ENCODE measurements at regions not wholly inside any gene's neighbourhood (a gene's known extent, or its start where the extent isn't known, plus 50 kb on each side); places are given as distances from the start of the nearest gene placed in this dataset.
"Not testable (repeated sequence)": the region's sequence is repeated elsewhere in the genome, so short reads cannot be mapped to it uniquely, and the experiment has no call there.

- DNase-seq (ENCODE audit: low spot score in 2 of 2) (no peak), FAIRE-seq (no peak)
Observed at GRCh38 chr1:239958063-239958462, 133.6 kb upstream of the FMN2 start.

GRCh38 chr1:239960366-239960765 is 131.3 kb upstream of the FMN2 start:
- FAIRE-seq (no peak), DNase-seq (ENCODE audit: low spot score in 2 of 2) (no peak)

- no peak for FAIRE-seq
- no peak for DNase-seq (ENCODE audit: low spot score in 2 of 2)
Observed at GRCh38 chr1:239963856-239964255, 127.8 kb upstream of the FMN2 start.

DNA sequence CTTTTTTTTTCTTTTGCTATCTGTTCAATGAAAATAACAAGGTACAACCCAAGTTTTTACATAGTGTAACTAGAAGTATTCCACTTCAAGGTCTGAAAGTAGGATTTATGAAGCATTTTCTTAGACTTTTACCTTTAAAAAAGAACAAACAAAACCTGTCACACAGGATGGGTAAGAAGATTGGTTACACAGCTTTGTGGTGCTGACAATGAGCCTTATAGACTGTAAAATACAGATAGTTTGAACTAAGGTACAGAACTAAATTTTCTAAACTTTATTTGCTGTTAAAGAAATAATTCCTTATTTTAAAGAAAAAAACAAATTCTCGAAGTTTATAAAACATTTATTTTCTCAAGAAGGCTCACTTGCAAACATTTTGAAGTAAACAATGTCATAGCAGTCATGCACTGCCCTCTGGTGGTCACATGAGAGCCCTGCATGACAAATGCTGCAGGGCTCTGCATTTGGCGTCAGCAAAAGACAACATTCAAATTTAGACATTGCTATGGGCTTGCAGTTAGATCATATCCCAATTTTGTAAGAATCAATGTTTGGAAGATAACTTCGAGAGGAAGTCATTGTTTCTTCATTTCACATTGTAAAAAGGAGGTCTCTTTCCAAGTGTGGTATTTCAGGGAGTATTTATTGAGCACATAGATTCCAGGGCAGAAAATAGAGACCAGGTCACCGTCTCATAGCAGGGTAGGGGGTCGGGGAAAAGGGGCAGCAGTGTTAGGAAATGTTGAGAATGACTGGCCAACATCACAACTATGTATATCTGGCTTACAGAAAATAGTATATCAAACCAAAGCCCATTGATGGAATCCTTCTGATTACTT is 115.3 kb upstream of the FMN2 start:
- peak; percentile 78 for FAIRE-seq

DNA sequence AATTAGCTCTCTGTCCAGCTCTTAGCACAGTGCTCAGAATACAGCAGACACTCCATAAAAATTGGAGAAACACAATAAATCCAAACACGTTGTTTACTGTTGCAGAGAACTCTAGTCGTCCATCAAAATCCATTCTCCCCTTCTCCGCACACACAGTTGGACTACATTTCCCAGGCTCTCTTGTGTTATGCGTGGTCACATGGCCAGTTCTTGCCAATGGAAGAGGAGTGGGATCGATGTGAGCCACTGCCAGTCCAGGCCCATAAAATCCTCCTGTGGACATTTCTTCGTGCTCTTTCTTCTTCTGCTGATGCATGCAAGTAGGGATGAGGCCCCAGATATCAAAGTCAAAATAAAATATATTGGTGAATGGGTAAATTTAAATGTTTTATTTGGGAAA is 114.3 kb upstream of the FMN2 start:
- DNase-seq (ENCODE audit: low spot score in 2 of 2) (no peak), FAIRE-seq (no peak)

More for the DNA sequence above, 115.3 kb upstream of the FMN2 start:
- peak in 1 of 2 donors; percentile 41 for DNase-seq (ENCODE audit: low spot score in 2 of 2)

DNA sequence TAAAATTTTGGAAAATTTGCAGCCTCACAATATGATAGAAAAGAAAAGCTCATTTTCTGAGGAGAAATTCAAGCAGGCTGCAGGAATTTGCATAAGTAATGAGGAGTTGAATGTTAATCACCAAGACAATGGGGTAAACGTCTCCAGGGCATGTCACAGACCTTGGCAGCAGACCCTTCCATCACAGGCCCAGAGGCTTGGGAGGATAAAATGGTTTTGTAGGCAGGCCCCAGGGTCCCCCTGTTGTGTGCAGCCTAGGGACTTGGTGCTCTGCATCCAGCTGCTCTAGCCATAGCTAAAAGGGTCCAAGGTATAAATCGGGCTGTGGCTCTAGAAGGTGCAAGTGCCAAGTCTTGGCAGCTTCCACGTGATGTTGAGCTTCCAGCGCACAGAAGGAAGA is 112.2 kb upstream of the FMN2 start:
- FAIRE-seq (no peak), DNase-seq (ENCODE audit: low spot score in 2 of 2) (no peak)

DNA sequence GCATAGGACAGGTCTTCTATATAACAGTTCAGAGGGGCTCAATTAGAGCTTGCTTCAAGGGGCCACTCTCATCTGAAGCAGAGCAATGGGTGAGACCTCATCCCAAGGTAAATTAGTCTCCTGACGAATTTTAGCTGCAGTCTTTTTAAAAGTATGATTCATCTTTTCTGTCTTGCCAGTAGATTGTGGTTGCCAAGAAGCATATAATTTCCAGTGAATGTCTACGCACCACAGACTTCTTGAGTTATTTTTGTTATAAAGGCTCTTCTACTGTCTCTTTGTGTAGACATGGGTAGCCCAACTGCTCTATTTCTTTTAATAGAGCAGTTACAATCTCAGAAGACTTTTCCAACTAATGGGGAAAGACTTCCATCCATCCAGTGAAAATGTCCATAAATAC is 108.9 kb upstream of the FMN2 start:
- DNase-seq (ENCODE audit: low spot score in 2 of 2) = no peak
- no peak for FAIRE-seq

GRCh38 chr1:239985044-239985443 is 106.6 kb upstream of the FMN2 start:
- DNase-seq (ENCODE audit: low spot score in 2 of 2) (no peak), FAIRE-seq (no peak)

GRCh38 chr1:239987103-239987745 is 104.5 kb upstream of the FMN2 start:
- FAIRE-seq (peak; percentile 90), DNase-seq (ENCODE audit: low spot score in 2 of 2) (no peak)

DNA sequence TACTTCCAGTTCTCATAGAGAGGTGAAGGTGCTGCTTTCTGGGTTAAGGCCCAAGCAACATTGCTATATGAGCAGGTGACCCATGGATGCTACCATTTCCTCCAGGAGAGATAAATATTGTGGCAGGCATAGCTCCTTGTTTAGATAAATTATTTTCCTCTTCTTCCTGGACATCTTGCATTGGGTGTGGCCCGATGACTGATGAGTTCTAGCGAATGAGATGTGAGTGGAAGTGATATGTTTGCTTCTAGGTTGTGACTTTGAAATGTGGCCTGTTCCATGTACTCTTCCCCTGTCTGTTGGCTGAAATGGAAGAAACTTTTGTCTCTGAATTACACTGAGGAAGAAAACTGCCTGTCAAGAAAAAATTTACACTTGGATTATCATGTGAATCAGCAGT is 101.7 kb upstream of the FMN2 start:
- FAIRE-seq (no peak), DNase-seq (ENCODE audit: low spot score in 2 of 2) (no peak)

- FAIRE-seq; DNase-seq (ENCODE audit: low spot score in 2 of 2): not testable (repeated sequence)
Observed at GRCh38 chr1:239992566-239992965, 99.1 kb upstream of the FMN2 start.

DNA sequence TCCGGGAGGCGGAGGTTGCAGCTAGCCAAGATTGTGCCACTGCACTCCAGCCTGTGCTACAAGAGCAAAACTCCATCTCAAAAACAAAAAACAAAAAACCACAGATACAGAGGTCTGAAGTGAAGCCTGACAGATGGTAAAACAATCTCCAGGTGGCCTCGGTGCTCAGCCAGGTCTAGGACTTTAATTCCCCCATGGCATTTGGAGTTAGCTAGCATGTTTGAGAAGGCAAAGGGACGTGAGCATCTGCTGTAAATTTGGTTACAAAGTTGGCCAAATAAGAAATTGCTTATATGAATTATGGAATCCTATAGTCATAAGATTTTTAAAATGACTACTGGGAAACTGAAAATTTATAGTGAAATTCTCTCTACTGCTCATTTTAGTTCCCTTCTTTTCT is 98.3 kb upstream of the FMN2 start:
- no peak for DNase-seq (ENCODE audit: low spot score in 2 of 2)

GRCh38 chr1:239995281-239995680 is 96.4 kb upstream of the FMN2 start:
- FAIRE-seq (no peak), DNase-seq (ENCODE audit: low spot score in 2 of 2) (no peak)

More for the DNA sequence above, 98.3 kb upstream of the FMN2 start:
- FAIRE-seq = no peak

- no peak for DNase-seq (ENCODE audit: low spot score in 2 of 2)
- FAIRE-seq = no peak
Observed at GRCh38 chr1:239997160-239997514, 94.5 kb upstream of the FMN2 start.

DNA sequence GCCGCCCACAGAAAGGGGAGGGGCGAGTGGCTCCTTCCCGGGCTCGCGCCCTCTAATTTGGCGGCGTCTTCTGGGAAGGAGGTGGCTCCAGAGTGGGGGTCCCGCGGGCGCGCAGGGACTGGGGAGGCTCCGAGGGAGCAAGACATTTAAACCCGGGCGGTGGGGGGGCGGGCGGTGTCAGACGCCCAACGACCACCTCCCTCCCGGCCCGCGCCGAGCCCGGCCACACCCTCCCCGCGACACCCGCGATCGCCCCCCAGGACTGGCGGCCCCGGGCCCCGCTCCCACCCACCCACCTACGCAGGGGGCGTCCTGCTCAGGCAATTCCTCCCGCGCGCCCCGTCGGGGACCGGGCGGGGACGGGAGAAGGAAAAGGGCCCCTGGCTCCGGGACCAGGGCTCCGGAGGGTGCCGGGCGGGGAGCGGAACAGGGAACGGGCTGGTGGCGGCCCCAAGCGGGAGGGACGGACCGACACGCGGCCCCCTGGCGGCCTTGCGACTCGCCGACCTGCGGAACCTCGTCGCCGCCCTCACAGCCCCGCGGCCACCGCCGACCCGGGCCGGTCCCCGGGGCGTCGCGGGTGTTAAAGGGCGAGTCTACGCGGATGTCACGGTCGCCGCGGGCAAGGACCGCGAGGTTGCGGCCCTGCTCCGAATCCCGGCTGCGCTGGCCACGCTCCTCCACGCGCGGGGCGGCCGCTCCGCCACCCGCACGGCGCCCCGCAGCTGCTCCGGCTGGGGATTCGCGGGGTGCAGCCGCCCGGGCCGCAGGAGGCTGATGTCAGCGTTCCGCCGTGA is 94.0 kb upstream of the FMN2 start:
- DNase-seq (ENCODE audit: low spot score in 2 of 2) = no peak
- no peak for FAIRE-seq

DNA sequence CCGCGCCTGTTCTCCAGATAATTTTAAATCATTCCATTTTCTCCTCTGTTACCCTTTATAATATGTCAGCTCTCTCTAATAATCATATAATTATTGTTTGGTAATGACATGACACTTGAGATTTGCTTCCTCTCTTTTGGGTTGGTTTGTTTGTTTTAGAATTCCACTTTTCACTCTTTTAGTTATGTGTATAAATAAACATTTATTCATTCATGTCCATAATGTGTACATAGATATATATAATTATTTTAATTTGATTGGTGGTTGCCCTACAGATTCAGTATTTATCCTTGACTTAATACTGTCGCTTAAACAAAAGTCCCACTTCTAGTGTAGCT is 93.4 kb upstream of the FMN2 start:
- no peak for FAIRE-seq
- no peak for DNase-seq (ENCODE audit: low spot score in 2 of 2)

DNA sequence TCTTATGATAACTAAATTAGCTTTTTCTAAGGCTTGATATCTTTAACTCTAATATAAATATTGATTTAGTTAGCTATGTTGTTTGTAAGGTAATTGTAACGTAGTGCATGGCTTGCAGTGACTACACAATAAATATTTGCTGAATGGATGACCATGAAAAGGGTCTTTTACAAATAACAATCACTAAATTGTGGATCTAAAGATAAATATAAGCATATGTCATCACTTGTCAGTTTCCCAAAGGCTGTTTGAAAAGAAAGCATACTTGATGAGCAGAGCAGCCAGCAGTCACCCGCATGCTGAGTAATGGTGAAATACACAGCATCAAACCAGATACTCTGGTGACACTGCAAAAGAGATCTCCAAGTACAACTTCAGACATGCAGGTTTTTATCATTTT is 92.5 kb upstream of the FMN2 start:
- DNase-seq (ENCODE audit: low spot score in 2 of 2) = no peak
- no peak for FAIRE-seq

DNA sequence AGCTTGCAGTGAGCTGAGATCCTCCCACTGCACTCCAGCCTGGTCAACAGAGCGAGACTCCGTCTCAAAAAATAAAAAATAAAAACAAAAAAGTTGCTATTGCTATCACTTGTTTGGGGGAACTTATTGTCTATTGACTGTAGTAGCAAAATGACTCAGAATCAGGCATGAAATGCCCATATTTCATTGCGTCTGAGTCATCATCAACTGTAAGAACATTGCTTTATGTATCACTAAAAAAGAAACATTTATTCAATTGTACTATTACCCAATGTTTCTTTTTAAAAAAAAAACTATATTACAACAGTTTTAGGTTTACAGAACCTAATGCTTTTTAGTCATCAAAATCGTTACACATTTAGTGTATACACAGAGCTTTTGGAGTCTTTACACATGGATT is 91.0 kb upstream of the FMN2 start:
- DNase-seq (ENCODE audit: low spot score in 2 of 2) = no peak
- FAIRE-seq = no peak

GRCh38 chr1:240001177-240001740 is 90.4 kb upstream of the FMN2 start:
- DNase-seq (ENCODE audit: low spot score in 2 of 2) = no peak
- FAIRE-seq = no peak

DNA sequence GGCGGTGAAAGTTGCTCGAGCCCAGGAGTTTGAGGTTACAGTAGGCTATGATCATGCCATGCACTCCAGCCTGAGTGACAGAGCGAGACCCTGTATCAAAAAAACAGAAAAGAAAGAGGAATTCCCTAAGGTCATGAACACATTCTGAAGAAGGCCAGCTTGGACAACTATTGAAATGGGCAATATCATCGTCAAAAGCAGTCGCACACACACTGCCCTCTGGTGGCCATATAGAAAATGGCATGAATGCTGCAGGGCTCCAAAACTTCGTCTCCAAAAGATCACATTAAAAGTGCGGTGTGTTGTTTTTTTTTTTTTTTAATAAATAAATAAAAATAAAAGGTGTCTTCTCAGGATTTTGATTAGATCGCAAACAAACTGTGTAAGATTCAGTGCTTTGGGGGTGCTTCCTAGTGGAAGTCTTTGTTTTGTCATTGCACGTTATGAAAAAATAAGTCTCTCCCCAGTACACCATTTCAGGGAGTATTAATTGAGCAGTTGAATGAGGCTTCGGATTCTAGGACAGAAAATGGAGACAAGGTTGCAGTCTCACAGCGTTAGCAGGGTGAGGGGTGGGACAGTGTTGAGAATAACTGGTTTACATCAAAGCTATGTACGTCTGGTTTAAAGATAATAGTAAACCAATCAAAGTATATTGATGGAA is 87.5 kb upstream of the FMN2 start:
- no peak for DNase-seq (ENCODE audit: low spot score in 2 of 2)
- FAIRE-seq = no peak

All from frontal cortex (tissue), 3 donors.